ENCODE measurements at regions not wholly inside any gene's neighbourhood (a gene's known extent, or its start where the extent isn't known, plus 50 kb on each side); places are given as distances from the start of the nearest gene placed in this dataset.
A peak's percentile ranks its signal among the peaks of the same experiment; 100 is the strongest.

DNA sequence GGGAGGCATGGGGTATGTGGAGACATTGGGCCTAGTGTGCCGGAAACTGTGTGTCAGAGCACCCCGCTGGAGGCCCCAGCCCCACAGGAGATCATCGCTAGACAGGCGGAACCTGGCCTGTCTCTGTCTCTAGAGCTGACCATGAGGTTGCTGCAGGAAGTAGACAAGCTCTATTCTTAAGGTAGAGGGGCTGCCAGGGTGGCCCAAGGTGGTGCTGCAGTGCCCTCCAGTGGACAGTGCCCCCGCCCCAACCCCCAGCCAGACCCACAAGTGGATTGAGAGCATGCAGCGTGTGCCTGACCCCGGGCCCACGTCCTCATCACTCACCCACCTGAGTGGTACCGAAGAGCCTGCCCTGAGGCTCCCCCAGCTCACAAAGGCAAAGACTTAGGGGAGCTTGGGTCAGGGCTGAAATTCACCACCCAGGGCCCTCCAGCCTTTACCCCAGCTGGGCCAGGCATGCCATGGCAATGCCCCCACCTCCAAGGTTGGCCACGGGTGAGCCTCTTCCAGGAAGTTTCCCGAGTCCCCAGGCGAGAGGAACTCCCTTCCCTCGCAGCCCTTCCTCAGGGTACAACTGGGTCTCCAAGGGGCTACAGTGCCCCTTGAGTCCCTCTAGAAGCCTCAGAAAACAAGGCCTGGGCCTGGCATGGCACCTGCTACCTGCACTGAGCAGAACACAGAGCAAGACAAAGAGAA, 155.0 kb downstream of the TTC32 start:
- no peak for DNase-seq

GRCh38 chr2:19746137-19746600, 155.6 kb downstream of the TTC32 start:
- no peak for DNase-seq

DNA sequence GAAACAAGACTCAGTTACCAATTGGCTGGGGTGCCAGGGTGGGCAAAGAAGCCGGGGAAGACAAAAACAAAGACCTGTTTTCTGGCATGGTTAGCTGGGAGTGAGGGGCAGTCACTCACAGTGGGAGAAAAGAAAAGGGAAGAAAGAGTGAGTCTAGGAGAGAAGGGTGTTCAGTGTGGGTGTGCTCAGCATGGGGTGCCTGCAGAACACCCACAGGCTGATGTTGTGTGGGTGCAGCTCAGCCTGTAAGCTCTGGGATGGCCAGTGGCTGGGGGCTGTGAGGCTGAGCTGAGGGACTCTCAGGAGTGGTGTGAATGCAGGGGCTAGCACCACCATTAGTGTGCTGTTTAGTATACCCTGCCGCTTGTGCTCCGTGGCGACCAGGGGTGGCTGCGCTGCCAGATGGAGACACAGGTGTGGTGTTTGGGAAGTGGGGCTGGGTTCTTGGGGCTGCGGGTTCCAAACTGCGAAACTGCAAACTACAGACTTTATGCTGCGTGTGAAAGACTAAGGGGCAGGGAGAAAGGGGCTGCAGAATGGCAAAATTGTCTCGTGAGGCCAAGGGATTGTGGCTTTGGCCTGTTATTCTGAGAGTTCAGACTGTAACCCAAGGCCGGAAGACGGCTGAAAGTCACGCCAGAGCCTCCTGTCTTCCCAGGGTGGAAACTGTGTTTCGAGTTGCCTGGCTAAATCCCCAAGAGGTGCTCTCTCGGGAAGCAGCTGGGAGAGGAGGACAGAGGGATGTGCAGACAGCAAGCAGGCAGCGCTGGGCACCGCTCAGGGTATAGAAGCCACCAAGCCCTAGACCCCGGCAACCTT, 156.3 kb downstream of the TTC32 start:
- DNase-seq, result no peak

- no peak for DNase-seq
These were observed 157.2 kb downstream of the TTC32 start for GRCh38 chr2:19744456-19745199.

DNA sequence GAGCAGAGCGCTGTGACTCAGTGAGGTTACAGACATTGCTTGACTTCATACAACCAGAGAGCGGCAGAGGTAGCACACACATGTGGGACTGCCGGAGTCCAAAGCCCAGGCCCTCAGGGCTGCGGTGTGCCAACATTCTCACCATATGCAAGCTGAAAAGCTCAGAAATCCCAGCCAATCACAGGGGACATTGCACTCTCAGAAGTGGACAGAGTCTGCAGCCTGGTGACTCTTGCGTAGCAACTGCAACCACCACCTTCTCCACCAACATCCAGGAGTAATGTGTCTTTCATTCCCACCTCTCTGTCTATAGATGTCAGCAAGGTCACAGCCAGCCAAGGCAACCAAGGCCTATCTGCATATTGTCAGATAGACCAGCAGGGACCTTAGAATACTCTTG, 158.1 kb downstream of the TTC32 start:
- DNase-seq, result no peak

DNA sequence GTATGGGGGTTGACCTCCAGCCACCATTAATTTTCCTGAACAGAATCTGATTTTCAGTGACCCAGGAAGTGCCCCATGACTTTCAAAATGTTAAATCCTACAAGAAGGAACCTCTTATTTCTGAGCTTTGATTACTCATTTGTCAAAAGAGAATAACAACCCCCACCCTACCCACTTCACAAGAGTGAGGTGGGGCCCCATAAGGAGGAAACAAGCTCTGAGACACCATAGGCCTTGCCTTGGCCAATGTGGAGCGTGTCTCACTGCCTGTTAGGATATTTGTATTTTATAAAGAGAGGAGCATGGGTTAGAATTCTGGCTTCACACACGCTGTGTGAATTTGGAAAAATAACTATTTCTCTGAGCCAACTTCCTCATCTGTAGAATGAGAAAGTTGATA, 158.9 kb downstream of the TTC32 start:
- DNase-seq, result no peak

DNA sequence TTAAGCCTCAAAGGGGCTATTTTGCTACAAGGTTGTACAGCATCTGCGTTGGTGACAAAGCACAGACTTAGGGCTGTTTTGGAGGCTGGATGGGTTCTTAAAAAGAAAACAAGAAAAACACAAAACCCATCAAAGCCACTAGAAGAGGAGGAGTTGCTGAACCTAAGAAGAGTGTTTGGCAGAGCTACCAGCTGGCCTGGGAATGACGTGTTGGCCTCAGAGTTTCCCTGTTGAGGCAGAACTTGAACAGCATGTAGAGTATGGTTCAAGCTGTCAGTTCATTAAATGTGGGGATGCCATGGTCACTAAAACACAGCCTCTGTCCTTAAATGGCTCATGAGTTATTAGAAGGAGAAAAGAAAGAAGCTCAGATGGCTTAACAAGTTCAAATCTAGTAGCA, 162.5 kb downstream of the TTC32 start:
- no peak for DNase-seq

- no peak for DNase-seq
These were observed 163.1 kb downstream of the TTC32 start for GRCh38 chr2:19738707-19739106.

GRCh38 chr2:19736191-19736831, 165.5 kb downstream of the TTC32 start:
- DNase-seq, result no peak

DNA sequence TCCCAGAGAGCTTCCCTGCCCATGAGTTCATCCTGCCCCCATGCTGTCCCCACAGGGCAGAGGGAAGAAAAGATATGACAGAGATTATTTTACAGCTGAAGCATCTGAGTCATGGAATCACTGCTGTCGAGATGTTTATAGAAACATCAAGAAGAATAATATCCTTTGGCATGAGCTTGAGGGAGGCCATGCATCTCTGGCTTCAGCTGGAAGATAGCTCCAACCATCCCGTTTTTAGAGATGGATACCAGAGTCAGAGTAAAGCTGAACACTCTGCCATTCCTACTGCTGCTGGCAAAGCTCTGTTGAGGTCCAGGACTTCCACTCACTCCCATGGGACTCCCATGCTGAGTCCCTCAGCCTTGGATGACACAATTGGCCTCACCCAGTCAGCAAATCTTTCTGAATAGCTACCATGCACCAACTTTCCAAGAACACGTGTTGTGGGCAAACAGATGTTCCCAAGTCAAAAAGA, 167.8 kb downstream of the TTC32 start:
- DNase-seq, result no peak

DNA sequence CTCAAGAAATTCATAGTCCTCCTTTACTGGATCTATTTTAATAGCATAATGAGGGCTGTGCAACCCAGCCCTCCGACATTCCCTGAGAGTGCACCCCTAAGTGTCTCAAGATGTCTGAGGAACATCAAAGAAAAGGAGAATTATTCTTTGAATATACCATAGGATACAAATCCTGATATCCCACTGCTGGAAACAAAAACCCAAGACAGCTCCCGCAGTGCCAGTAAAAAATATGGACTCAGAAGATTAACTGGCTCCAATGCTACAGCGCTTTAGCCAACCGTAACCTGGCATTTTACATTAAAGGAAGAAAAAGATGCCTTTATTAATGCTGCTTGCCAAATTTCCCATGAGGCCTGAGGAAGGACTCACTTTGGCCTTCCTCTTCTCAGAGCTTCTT, 168.4 kb downstream of the TTC32 start:
- no peak for DNase-seq

- no peak for DNase-seq
These were observed 169.5 kb downstream of the TTC32 start for GRCh38 chr2:19732255-19732654.

DNA sequence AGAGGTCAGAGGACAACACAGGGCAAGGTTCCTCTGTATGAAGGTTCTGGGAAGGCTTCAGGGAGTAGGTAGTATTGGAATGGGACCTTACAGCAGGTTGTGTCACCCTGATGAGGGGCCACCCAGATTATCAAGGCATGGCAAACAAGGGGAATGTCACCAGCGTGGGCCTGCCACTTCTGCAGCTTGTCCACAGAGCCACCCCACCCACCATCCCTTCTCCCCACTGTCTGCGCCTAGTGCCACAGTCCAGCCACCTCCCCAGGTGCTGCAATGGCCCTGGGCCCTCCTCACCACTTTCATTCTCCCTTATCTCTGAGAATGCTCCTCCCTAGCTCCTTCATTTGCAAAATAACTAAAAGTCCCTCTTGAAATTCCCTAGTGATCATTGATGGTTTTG, 170.3 kb downstream of the TTC32 start:
- no peak for DNase-seq

DNA sequence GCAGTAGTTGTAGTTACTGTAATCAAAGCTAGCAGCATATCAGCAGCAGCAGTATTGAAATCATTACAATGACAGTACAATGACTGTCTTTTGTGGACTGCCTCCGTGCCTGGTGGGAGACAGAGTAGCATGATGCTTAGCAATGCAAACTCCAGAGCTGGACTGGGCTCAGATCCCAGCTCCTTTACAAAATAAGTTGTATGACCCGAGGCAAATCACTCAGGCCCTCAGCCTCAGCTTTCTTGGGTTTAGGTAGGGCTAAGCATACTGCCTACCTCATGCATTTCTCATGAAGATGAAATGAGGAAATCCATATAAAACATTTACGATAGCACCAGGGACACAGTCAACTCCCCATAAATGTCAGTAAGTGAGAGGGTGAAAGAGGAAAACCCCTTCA, 170.7 kb downstream of the TTC32 start:
- no peak for DNase-seq

- DNase-seq, result no peak
These were observed 173.7 kb downstream of the TTC32 start for GRCh38 chr2:19728125-19728524.

GRCh38 chr2:19725392-19725791, 176.4 kb downstream of the TTC32 start:
- no peak for DNase-seq

- DNase-seq, result no peak
These were observed 178.8 kb downstream of the TTC32 start for GRCh38 chr2:19723021-19723420.

DNA sequence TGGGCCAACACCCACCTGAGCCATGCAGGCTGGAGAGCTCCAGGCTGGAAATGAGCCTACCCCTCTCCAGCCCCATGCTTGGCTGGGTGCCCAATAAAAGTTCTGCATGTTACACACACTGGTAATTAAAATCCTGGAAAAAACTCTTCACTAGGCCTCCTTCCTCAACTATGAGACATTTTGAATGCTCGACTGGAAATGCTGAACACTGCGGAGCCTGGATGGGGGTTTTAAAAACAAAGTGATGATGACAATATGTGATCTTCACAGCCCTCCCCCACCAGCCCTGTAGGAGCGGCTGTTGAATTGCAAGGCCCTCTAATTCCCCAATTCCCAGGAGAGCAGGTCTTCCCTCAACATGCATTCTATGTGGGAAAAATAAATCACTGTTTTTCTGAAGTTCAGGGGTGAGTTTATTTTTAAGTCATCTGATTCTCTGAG, 179.2 kb downstream of the TTC32 start:
- DNase-seq, result peak; percentile 5

DNA sequence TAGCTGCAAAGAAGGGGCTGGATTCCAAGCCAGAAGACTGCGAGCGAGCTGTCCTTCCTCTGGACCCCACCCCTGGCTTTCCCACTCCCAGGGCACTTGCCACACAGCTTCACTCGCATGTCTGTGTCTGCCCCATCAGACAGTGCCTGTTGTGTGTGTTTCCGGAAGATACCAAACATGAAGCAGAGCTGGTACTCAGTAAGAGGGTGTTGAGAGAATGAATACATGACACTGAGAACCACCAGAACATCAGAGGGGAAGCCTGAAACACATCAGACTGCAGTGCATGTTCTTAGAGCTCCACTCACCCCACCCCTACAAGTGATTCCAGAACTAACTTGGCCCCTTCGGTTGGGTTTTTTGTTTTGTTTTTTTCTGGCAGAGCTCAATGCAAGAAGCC, 181.5 kb downstream of the TTC32 start:
- no peak for DNase-seq

DNA sequence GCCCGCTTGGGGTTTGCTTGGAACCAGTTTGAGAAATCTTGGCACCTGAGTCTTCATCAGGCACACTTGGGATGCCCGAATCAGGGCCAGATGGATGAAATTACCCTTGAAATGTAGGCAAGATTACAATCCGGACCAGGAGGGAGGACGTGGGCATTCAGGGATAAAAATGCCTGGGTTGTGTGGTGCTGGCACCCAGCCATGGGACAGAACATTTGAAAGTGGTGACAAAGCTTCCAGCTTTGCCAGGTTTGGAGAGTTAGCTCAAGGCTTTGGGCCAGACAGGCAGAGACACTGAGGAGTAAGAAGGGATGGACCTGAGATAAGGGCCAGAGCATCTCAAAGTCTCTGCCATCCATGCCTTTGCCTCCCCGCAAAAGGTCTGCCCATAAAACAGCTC, 182.2 kb downstream of the TTC32 start:
- no peak for DNase-seq

- no peak for DNase-seq
These were observed 184.3 kb downstream of the TTC32 start for GRCh38 chr2:19717446-19717845.

GRCh38 chr2:19714926-19715325, 186.9 kb downstream of the TTC32 start:
- DNase-seq, result no peak

- no peak for DNase-seq
These were observed 188.9 kb downstream of the TTC32 start for GRCh38 chr2:19712850-19713249.
